DOHH2 (cell line): ENCODE measurements at regions not wholly inside any gene's neighbourhood (a gene's known extent, or its start where the extent isn't known, plus 50 kb on each side); places are given as distances from the start of the nearest gene placed in this dataset.

Source experiments
- CTCF ChIP-seq: fragments of 200-600 bp; sonication (generic); IDR thresholded peaks from one replicate; pipeline ENCODE4 v1.5.1; 2014; ENCODE audit warnings: antibody characterized with exemption, mild to moderate bottlenecking, low read depth, low read length; ENCODE audit not compliant: poor library complexity, severe bottlenecking
- EZH2phosphoT487 ChIP-seq: fragments of 200-600 bp; sonication (generic); IDR thresholded peaks from 2 replicates; pipeline ENCODE4 v1.6.1; 2017; ENCODE audit warnings: borderline replicate concordance, mild to moderate bottlenecking, antibody characterized with exemption, low read length, moderate library complexity, mixed read lengths

- TF ChIP-seq CTCF (no peak), EZH2phosphoT487 (no peak)
Measured at GRCh38 chr9:85483208-85483607, 258.5 kb downstream of the AGTPBP1 start.
